Left cardiac atrium (tissue), 4 donors: ENCODE measurements at regions not wholly inside any gene's neighbourhood (a gene's known extent, or its start where the extent isn't known, plus 50 kb on each side); places are given as distances from the start of the nearest gene placed in this dataset.
A peak's percentile ranks its signal among the peaks of the same experiment; 100 is the strongest.

Experiments
- ATAC-seq, 2 donors: fragments of 200-7000 bp; cut with Tn5 transposase; one replicate each; pipeline ENCODE4 v1.9.1; 2020; ENCODE audit warnings: mild to moderate bottlenecking in 2 of 2, moderate library complexity in 2 of 2
- DNase-seq: peaks from one replicate; pipeline ENCODE4 v3.0.0-alpha.2; 2020
- intact Hi-C, 2 donors: fragments of 100-400 bp; cut with DNase I; formaldehyde crosslinking; loops; one replicate each; pipeline versions ENCODE4 v1.14.1 to v1.15.1; 2022 to 2023
- donor health status: DM: no; HTN: yes; CAD: no.
- donor health status: DM: no; HTN: yes; CAD: no; lungs with severe emphysema.
- donor health status: DM: yes; HTN: yes; CAD: no.
- donor health status: Dilated cardiomyopathy.

GRCh38 chr18:28973324-28973723, 796.4 kb upstream of the CDH2 start:
- no peak for DNase-seq
- intact Hi-C loops, result no loop called here

GRCh38 chr18:28972333-28972907, 795.5 kb upstream of the CDH2 start:
- intact Hi-C loops, result no loop called here
- no peak for ATAC-seq
- DNase-seq, result no peak

More at GRCh38 chr18:28973324-28973723, 796.4 kb upstream of the CDH2 start:
- no peak for ATAC-seq

- DNase-seq, result no peak
- intact Hi-C loops, result no loop called here
- ATAC-seq, result no peak
Observed at GRCh38 chr18:28963481-28963880, 786.6 kb upstream of the CDH2 start.

GRCh38 chr18:28961669-28962228, 784.8 kb upstream of the CDH2 start:
- ATAC-seq (no peak), DNase-seq (no peak)
- intact Hi-C loops, result no loop called here

GRCh38 chr18:28960146-28960545, 783.2 kb upstream of the CDH2 start:
- DNase-seq (no peak), ATAC-seq (no peak)
- intact Hi-C loops, result no loop called here

- ATAC-seq (no peak), DNase-seq (no peak)
- intact Hi-C loops, result no loop called here
Observed at GRCh38 chr18:28952339-28952738, 775.4 kb upstream of the CDH2 start.

GRCh38 chr18:28947900-28948299, 771.0 kb upstream of the CDH2 start:
- intact Hi-C loops, result no loop called here
- no peak for ATAC-seq
- DNase-seq, result no peak

GRCh38 chr18:28946471-28946870, 769.5 kb upstream of the CDH2 start:
- DNase-seq (no peak), ATAC-seq (no peak)
- intact Hi-C loops, result no loop called here

- ATAC-seq (no peak), DNase-seq (no peak)
- intact Hi-C loops, result no loop called here
Observed at GRCh38 chr18:28922936-28923335, 746.0 kb upstream of the CDH2 start.

- DNase-seq (no peak), ATAC-seq (no peak)
- intact Hi-C loops, result no loop called here
Observed at GRCh38 chr18:28916456-28916855, 739.5 kb upstream of the CDH2 start.

GRCh38 chr18:28905509-28905908, 728.6 kb upstream of the CDH2 start:
- intact Hi-C loops, result no loop called here
- no peak for DNase-seq
- no peak for ATAC-seq

- intact Hi-C loops, result no loop called here
- ATAC-seq, result no peak
- DNase-seq, result no peak
Observed at GRCh38 chr18:28904789-28905364, 727.9 kb upstream of the CDH2 start.

GRCh38 chr18:28903306-28903705, 726.4 kb upstream of the CDH2 start:
- intact Hi-C loops, result no loop called here
- ATAC-seq (no peak), DNase-seq (no peak)

GRCh38 chr18:28890791-28891190, 713.9 kb upstream of the CDH2 start:
- intact Hi-C loops, result no loop called here
- no peak for ATAC-seq
- no peak for DNase-seq

GRCh38 chr18:28884304-28884703, 707.4 kb upstream of the CDH2 start:
- intact Hi-C loops, result no loop called here
- no peak for DNase-seq
- no peak for ATAC-seq

GRCh38 chr18:28880856-28881255, 703.9 kb upstream of the CDH2 start:
- no peak for DNase-seq
- intact Hi-C loops, result no loop called here
- ATAC-seq, result no peak

- ATAC-seq (no peak), DNase-seq (no peak)
- intact Hi-C loops, result no loop called here
Observed at GRCh38 chr18:28875059-28875458, 698.1 kb upstream of the CDH2 start.

- ATAC-seq, result peak in 1 of 2 donors; percentile 23
- no peak for DNase-seq
- intact Hi-C loops, result no loop called here
Observed at GRCh38 chr18:28863396-28863795, 686.5 kb upstream of the CDH2 start.

- ATAC-seq (no peak), DNase-seq (no peak)
- intact Hi-C loops, result no loop called here
Observed at GRCh38 chr18:28858248-28858647, 681.3 kb upstream of the CDH2 start.

GRCh38 chr18:28855989-28856388, 679.1 kb upstream of the CDH2 start:
- intact Hi-C loops, result no loop called here
- ATAC-seq (no peak), DNase-seq (no peak)

GRCh38 chr18:28855524-28855923, 678.6 kb upstream of the CDH2 start:
- no peak for DNase-seq
- intact Hi-C loops, result no loop called here
- ATAC-seq, result no peak
